ENCODE measurements at regions not wholly inside any gene's neighbourhood (a gene's known extent, or its start where the extent isn't known, plus 50 kb on each side); places are given as distances from the start of the nearest gene placed in this dataset.

DNA sequence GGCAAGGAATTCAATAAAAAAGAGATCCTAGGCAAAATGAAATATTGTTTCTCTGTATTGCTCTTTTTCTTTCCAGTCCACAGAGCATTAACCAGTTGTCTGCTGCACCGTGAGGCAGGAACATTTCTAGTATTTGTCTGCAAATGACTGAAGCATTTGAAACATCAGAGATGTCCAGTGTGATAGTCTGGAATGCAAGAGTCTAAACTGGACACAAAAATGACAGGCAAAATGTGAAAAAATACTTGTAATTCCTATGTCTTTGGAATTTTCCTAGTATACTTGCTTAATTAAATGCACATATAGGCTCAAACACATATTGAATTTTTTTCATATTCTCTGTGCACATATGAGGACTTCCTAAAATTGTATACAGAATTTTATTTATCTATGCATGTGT, 120.5 kb upstream of the SPATS2L start:
- ChIA-PET POLR2A (no interaction called here), CTCF (interaction anchor here (1.7 kb wide), 1 partner anchor 295 kb away, joined by 3 read pairs; no protein-coding TSS in a partner anchor)
- H3K4me2 ChIP-seq (ENCODE audit: insufficient read depth, low read length), result no peak overlapping the region
- H3K27ac ChIP-seq (ENCODE audit: insufficient read depth, low read depth, low read length), result no peak overlapping the region
- no TSS peak for BruUV-seq (replicated peaks)
- intact Hi-C loops (cut with micrococcal nuclease) (loop anchor here (10.0 kb wide), 1 partner anchor 201 kb away; no protein-coding TSS in a partner anchor), dilution Hi-C loops (cut with MboI; ENCODE audit: extremely low pct_ligation_motif_present, low sequenced_read_pairs) (no loop called here)
- no peaks in the 10 kb centered on the region for H3K79me2 ChIP-seq (ENCODE audit: control insufficient read depth, insufficient read depth, low read length)
- H3K9me3 ChIP-seq (replicated peaks; ENCODE audit: control insufficient read depth, insufficient read depth, low read length), result no peaks in the 10 kb centered on the region
- FAIRE-seq, result no peak
- TF ChIP-seq, protein P1, sequence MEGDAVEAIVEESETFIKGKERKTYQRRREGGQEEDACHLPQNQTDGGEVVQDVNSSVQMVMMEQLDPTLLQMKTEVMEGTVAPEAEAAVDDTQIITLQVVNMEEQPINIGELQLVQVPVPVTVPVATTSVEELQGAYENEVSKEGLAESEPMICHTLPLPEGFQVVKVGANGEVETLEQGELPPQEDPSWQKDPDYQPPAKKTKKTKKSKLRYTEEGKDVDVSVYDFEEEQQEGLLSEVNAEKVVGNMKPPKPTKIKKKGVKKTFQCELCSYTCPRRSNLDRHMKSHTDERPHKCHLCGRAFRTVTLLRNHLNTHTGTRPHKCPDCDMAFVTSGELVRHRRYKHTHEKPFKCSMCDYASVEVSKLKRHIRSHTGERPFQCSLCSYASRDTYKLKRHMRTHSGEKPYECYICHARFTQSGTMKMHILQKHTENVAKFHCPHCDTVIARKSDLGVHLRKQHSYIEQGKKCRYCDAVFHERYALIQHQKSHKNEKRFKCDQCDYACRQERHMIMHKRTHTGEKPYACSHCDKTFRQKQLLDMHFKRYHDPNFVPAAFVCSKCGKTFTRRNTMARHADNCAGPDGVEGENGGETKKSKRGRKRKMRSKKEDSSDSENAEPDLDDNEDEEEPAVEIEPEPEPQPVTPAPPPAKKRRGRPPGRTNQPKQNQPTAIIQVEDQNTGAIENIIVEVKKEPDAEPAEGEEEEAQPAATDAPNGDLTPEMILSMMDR (IDR thresholded peaks at IDR 0.05; ENCODE audit: extremely low read depth in 1 of 2, insufficient read depth in 1 of 2, low read depth in 1 of 2, low read length in 2 of 2), result no peak
- no peak overlapping the region for H3K9ac ChIP-seq (replicated peaks; ENCODE audit: extremely low read depth, insufficient read depth, low read length)
- H3K27me3 ChIP-seq (ENCODE audit: control insufficient read depth in 2 of 2, insufficient read depth in 2 of 2, low read length in 2 of 2), result peaks cover 7 to 22% of the 10 kb centered on the region in 2 experiments
- H3K9me1 ChIP-seq (replicated peaks; ENCODE audit: control insufficient read depth, extremely low read depth, insufficient read depth, low read length), result no peaks in the 10 kb centered on the region
- DNase-seq (ENCODE audit: low read depth, low spot score), result no peak
- no peak overlapping the region for H3K4me3 ChIP-seq (replicated peaks in 1 of 3; ENCODE audit: insufficient read depth in 1 of 3, low read depth in 1 of 3, low read length in 3 of 3)
- no peaks in the 10 kb centered on the region for H4K20me1 ChIP-seq (replicated peaks; ENCODE audit: control insufficient read depth, extremely low read depth, insufficient read depth, low read length)
- no peak overlapping the region for H2AFZ ChIP-seq (ENCODE audit: low read depth, low read length)
- no peaks in the 10 kb centered on the region for H3K4me1 ChIP-seq (ENCODE audit: control insufficient read depth, extremely low read depth, insufficient read depth, low read length)
- H3K36me3 ChIP-seq (ENCODE audit: control insufficient read depth in 2 of 2, extremely low read depth in 1 of 2, insufficient read depth in 2 of 2, low read length in 2 of 2), result no peaks in the 10 kb centered on the region

GRCh38 chr2:200188876-200189275, 117.6 kb upstream of the SPATS2L start:
- BruUV-seq (replicated peaks), result no TSS peak
- intact Hi-C loops (cut with micrococcal nuclease) (loop anchor here (10.0 kb wide), 1 partner anchor 204 kb away; no protein-coding TSS in a partner anchor), dilution Hi-C loops (cut with MboI; ENCODE audit: extremely low pct_ligation_motif_present, low sequenced_read_pairs) (no loop called here)
- Histone ChIP-seq H3K27me3 (ENCODE audit: control insufficient read depth in 2 of 2, insufficient read depth in 2 of 2, low read length in 2 of 2) (peaks cover 11 to 26% of the 10 kb centered on the region in 2 experiments), H3K9ac (replicated peaks; ENCODE audit: extremely low read depth, insufficient read depth, low read length) (no peak overlapping the region), H4K20me1 (replicated peaks; ENCODE audit: control insufficient read depth, extremely low read depth, insufficient read depth, low read length) (no peaks in the 10 kb centered on the region), H3K9me1 (replicated peaks; ENCODE audit: control insufficient read depth, extremely low read depth, insufficient read depth, low read length) (no peaks in the 10 kb centered on the region), H3K79me2 (ENCODE audit: control insufficient read depth, insufficient read depth, low read length) (no peaks in the 10 kb centered on the region), H3K4me2 (ENCODE audit: insufficient read depth, low read length) (no peak overlapping the region), H3K4me3 (replicated peaks in 1 of 3; ENCODE audit: insufficient read depth in 1 of 3, low read depth in 1 of 3, low read length in 3 of 3) (no peak overlapping the region), H3K9me3 (replicated peaks; ENCODE audit: control insufficient read depth, insufficient read depth, low read length) (no peaks in the 10 kb centered on the region), H3K36me3 (ENCODE audit: control insufficient read depth in 2 of 2, extremely low read depth in 1 of 2, insufficient read depth in 2 of 2, low read length in 2 of 2) (no peaks in the 10 kb centered on the region), H3K27ac (ENCODE audit: insufficient read depth, low read depth, low read length) (no peak overlapping the region), H2AFZ (ENCODE audit: low read depth, low read length) (no peak overlapping the region), H3K4me1 (ENCODE audit: control insufficient read depth, extremely low read depth, insufficient read depth, low read length) (no peaks in the 10 kb centered on the region)
- no peak for FAIRE-seq
- TF ChIP-seq, protein P1 (IDR thresholded peaks at IDR 0.05; ENCODE audit: extremely low read depth in 1 of 2, insufficient read depth in 1 of 2, low read depth in 1 of 2, low read length in 2 of 2), result no peak
- no peak for TF ChIP-seq MYC (IDR thresholded peaks at IDR 0.05; ENCODE audit: low read depth, low read length)
- ChIA-PET CTCF (no interaction called here), POLR2A (no interaction called here)
- DNase-seq (ENCODE audit: low read depth, low spot score), result no peak

Measured in endothelial cell of umbilical vein (primary cell).